ENCODE measurements at regions not wholly inside any gene's neighbourhood (a gene's known extent, or its start where the extent isn't known, plus 50 kb on each side); places are given as distances from the start of the nearest gene placed in this dataset.

GRCh38 chr9:29958469-29958868 lies 2385.2 kb upstream of the C9orf72 start:
- no peaks in the 10 kb centered on the region for H3K4me1 ChIP-seq (ENCODE audit: control insufficient read depth, insufficient read depth, low read length)
- no peak overlapping the region for H3K4me3 ChIP-seq (ENCODE audit: low read length)
- no peaks in the 10 kb centered on the region for H3K9me3 ChIP-seq (ENCODE audit: control insufficient read depth, low read length)
- H3K36me3 ChIP-seq (ENCODE audit: control insufficient read depth, insufficient read depth, low read length, severe bottlenecking) = no peaks in the 10 kb centered on the region
- no peak for DNase-seq (ENCODE audit: low read depth)
- no peak overlapping the region for H3K9ac ChIP-seq (ENCODE audit: low read length)
- H3K27me3 ChIP-seq (replicated peaks; ENCODE audit: control insufficient read depth, insufficient read depth, low read length) = no peaks in the 10 kb centered on the region

- Histone ChIP-seq H3K36me3 (ENCODE audit: control insufficient read depth, insufficient read depth, low read length, severe bottlenecking) (no peaks in the 10 kb centered on the region), H3K27me3 (replicated peaks; ENCODE audit: control insufficient read depth, insufficient read depth, low read length) (no peaks in the 10 kb centered on the region), H3K9me3 (ENCODE audit: control insufficient read depth, low read length) (no peaks in the 10 kb centered on the region), H3K4me3 (ENCODE audit: low read length) (no peak overlapping the region), H3K4me1 (ENCODE audit: control insufficient read depth, insufficient read depth, low read length) (no peaks in the 10 kb centered on the region), H3K9ac (ENCODE audit: low read length) (no peak overlapping the region)
- DNase-seq (ENCODE audit: low read depth) = no peak
These were observed 2392.6 kb upstream of the C9orf72 start for GRCh38 chr9:29965834-29966233.

DNA sequence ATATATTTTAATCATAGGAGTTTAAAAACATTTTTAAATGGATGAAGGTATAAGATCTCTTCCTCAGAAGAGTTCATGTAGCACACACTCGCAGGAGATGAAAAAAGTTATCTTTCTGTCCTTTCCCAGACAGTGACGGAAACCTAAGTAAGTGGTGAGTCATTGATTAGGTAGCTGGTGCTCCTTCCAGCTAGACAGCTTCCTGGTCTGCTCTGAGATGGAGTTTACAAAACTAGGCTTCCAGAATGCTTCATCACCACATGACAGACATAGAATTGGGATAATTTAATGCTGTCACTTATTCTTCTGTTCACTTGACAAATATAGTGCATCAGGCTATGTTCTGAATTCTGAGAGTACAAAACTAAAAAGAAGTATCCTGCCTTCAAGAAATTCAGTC lies 2393.0 kb upstream of the C9orf72 start:
- Histone ChIP-seq H3K4me1 (ENCODE audit: control insufficient read depth, insufficient read depth, low read length) (no peaks in the 10 kb centered on the region), H3K9me3 (ENCODE audit: control insufficient read depth, low read length) (no peaks in the 10 kb centered on the region), H3K9ac (ENCODE audit: low read length) (no peak overlapping the region), H3K36me3 (ENCODE audit: control insufficient read depth, insufficient read depth, low read length, severe bottlenecking) (no peaks in the 10 kb centered on the region), H3K27me3 (replicated peaks; ENCODE audit: control insufficient read depth, insufficient read depth, low read length) (no peaks in the 10 kb centered on the region), H3K4me3 (ENCODE audit: low read length) (no peak overlapping the region)
- no peak for DNase-seq (ENCODE audit: low read depth)

DNA sequence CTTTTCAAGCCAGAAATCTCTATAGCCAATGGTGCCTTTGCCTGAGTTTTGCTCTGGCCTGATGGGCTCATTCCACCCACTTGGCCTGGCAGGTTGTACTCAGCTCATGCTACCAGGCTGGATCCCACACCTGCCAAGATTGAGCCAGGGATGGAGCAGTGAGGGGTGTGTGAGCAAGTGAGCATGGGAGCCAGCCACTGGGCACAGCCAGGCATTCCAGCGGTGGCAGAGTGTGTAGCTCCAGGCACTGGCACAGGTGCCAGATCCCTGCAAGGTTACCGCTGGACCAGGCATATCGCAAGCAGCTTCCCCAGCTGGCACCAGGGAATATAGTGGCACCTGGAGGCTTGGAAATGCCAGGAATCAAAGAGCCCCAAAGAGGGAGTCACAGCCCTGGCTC lies 2395.6 kb upstream of the C9orf72 start:
- Histone ChIP-seq H3K4me1 (ENCODE audit: control insufficient read depth, insufficient read depth, low read length) (no peaks in the 10 kb centered on the region), H3K9me3 (ENCODE audit: control insufficient read depth, low read length) (no peaks in the 10 kb centered on the region), H3K4me3 (ENCODE audit: low read length) (no peak overlapping the region), H3K27me3 (replicated peaks; ENCODE audit: control insufficient read depth, insufficient read depth, low read length) (no peaks in the 10 kb centered on the region), H3K9ac (ENCODE audit: low read length) (no peak overlapping the region), H3K36me3 (ENCODE audit: control insufficient read depth, insufficient read depth, low read length, severe bottlenecking) (no peaks in the 10 kb centered on the region)
- DNase-seq (ENCODE audit: low read depth) = no peak

- Histone ChIP-seq H3K9ac (ENCODE audit: low read length) (no peak overlapping the region), H3K4me3 (ENCODE audit: low read length) (no peak overlapping the region), H3K9me3 (ENCODE audit: control insufficient read depth, low read length) (no peaks in the 10 kb centered on the region), H3K36me3 (ENCODE audit: control insufficient read depth, insufficient read depth, low read length, severe bottlenecking) (no peaks in the 10 kb centered on the region), H3K4me1 (ENCODE audit: control insufficient read depth, insufficient read depth, low read length) (no peaks in the 10 kb centered on the region), H3K27me3 (replicated peaks; ENCODE audit: control insufficient read depth, insufficient read depth, low read length) (no peaks in the 10 kb centered on the region)
- no peak for DNase-seq (ENCODE audit: low read depth)
These were observed 2396.1 kb upstream of the C9orf72 start for GRCh38 chr9:29969408-29969807.

GRCh38 chr9:29969856-29970647 lies 2396.8 kb upstream of the C9orf72 start:
- DNase-seq (ENCODE audit: low read depth) = no peak
- Histone ChIP-seq H3K4me3 (ENCODE audit: low read length) (no peak overlapping the region), H3K27me3 (replicated peaks; ENCODE audit: control insufficient read depth, insufficient read depth, low read length) (no peaks in the 10 kb centered on the region), H3K4me1 (ENCODE audit: control insufficient read depth, insufficient read depth, low read length) (no peaks in the 10 kb centered on the region), H3K9ac (ENCODE audit: low read length) (no peak overlapping the region), H3K9me3 (ENCODE audit: control insufficient read depth, low read length) (no peaks in the 10 kb centered on the region), H3K36me3 (ENCODE audit: control insufficient read depth, insufficient read depth, low read length, severe bottlenecking) (no peaks in the 10 kb centered on the region)

DNA sequence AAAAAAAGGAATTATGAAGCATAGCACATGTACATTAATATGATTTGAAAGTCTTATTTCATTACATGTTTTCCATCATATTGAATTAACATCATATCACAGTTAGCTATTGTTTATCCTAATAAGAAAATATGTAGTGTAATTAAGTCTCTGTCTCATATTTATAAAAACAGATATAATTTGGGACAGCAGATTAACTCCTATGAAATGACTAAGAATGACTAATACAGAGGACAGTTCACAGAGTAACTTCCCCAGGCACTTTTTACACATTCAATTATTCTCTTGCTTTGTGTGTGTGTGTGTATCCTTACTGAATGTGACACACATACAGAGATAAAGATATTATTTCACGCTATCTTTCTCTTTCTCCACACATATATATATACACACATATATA lies 2400.9 kb upstream of the C9orf72 start:
- no peak overlapping the region for H3K9ac ChIP-seq (ENCODE audit: low read length)
- H3K9me3 ChIP-seq (ENCODE audit: control insufficient read depth, low read length) = no peaks in the 10 kb centered on the region
- H3K36me3 ChIP-seq (ENCODE audit: control insufficient read depth, insufficient read depth, low read length, severe bottlenecking) = no peaks in the 10 kb centered on the region
- no peak for DNase-seq (ENCODE audit: low read depth)
- no peaks in the 10 kb centered on the region for H3K27me3 ChIP-seq (replicated peaks; ENCODE audit: control insufficient read depth, insufficient read depth, low read length)
- H3K4me1 ChIP-seq (ENCODE audit: control insufficient read depth, insufficient read depth, low read length) = no peaks in the 10 kb centered on the region
- no peak overlapping the region for H3K4me3 ChIP-seq (ENCODE audit: low read length)

DNA sequence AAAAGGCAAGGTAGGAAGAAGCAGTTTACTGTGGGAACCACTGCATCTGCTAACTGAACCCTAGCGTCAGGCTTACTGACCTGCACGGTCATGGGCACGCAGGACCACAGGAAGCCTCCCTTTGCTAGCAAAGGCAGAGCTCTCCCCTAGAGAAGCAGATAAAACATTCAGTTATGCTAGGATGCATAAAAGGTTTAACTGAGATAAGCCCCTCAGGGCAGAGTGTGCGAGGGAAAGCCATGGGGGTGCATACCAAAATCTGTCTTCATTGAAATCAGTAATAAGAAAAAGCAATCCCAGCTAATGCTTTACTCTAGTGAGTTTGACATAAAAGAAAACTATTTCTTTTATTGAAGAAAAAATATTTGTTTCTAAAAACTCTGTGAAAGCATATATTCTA lies 2403.7 kb upstream of the C9orf72 start:
- Histone ChIP-seq H3K9ac (ENCODE audit: low read length) (no peak overlapping the region), H3K4me3 (ENCODE audit: low read length) (no peak overlapping the region), H3K9me3 (ENCODE audit: control insufficient read depth, low read length) (no peaks in the 10 kb centered on the region), H3K27me3 (replicated peaks; ENCODE audit: control insufficient read depth, insufficient read depth, low read length) (no peaks in the 10 kb centered on the region), H3K36me3 (ENCODE audit: control insufficient read depth, insufficient read depth, low read length, severe bottlenecking) (no peaks in the 10 kb centered on the region), H3K4me1 (ENCODE audit: control insufficient read depth, insufficient read depth, low read length) (no peaks in the 10 kb centered on the region)
- no peak for DNase-seq (ENCODE audit: low read depth)

- Histone ChIP-seq H3K4me3 (ENCODE audit: low read length) (no peak overlapping the region), H3K36me3 (ENCODE audit: control insufficient read depth, insufficient read depth, low read length, severe bottlenecking) (no peaks in the 10 kb centered on the region), H3K4me1 (ENCODE audit: control insufficient read depth, insufficient read depth, low read length) (no peaks in the 10 kb centered on the region), H3K27me3 (replicated peaks; ENCODE audit: control insufficient read depth, insufficient read depth, low read length) (no peaks in the 10 kb centered on the region), H3K9ac (ENCODE audit: low read length) (no peak overlapping the region), H3K9me3 (ENCODE audit: control insufficient read depth, low read length) (peaks cover 4% of the 10 kb centered on the region)
- DNase-seq (ENCODE audit: low read depth) = no peak
These were observed 2403.4 kb upstream of the ACO1 start for GRCh38 chr9:29981013-29981412.

DNA sequence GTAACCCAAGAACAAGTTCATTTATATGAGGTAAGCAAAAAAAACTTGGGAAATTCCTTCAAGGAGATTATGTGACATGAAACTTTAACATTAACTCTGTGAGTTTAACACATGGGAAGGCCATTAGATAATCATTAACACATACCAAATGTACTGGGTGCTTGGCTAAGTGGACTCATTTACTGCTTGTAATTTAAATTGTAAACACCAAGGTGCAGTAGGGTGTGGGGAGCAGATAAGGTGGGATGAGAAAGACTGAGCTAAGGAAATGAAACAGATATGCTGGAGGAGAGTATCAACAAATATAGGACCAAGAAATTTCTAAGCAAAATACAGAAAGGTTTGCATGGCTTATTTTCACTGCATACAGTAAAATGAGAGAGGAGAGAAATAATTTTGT lies 2384.8 kb upstream of the ACO1 start:
- H3K4me3 ChIP-seq (ENCODE audit: low read length) = no peak overlapping the region
- no peak for DNase-seq (ENCODE audit: low read depth)
- H3K9me3 ChIP-seq (ENCODE audit: control insufficient read depth, low read length) = no peaks in the 10 kb centered on the region
- no peaks in the 10 kb centered on the region for H3K27me3 ChIP-seq (replicated peaks; ENCODE audit: control insufficient read depth, insufficient read depth, low read length)
- H3K9ac ChIP-seq (ENCODE audit: low read length) = no peak overlapping the region
- no peaks in the 10 kb centered on the region for H3K4me1 ChIP-seq (ENCODE audit: control insufficient read depth, insufficient read depth, low read length)
- no peaks in the 10 kb centered on the region for H3K36me3 ChIP-seq (ENCODE audit: control insufficient read depth, insufficient read depth, low read length, severe bottlenecking)

- no peaks in the 10 kb centered on the region for H3K4me1 ChIP-seq (ENCODE audit: control insufficient read depth, insufficient read depth, low read length)
- no peaks in the 10 kb centered on the region for H3K36me3 ChIP-seq (ENCODE audit: control insufficient read depth, insufficient read depth, low read length, severe bottlenecking)
- no peaks in the 10 kb centered on the region for H3K27me3 ChIP-seq (replicated peaks; ENCODE audit: control insufficient read depth, insufficient read depth, low read length)
- no peaks in the 10 kb centered on the region for H3K9me3 ChIP-seq (ENCODE audit: control insufficient read depth, low read length)
- no peak overlapping the region for H3K4me3 ChIP-seq (ENCODE audit: low read length)
- no peak for DNase-seq (ENCODE audit: low read depth)
- H3K9ac ChIP-seq (ENCODE audit: low read length) = no peak overlapping the region
These were observed 2373.8 kb upstream of the ACO1 start for GRCh38 chr9:30010691-30011090.

DNA sequence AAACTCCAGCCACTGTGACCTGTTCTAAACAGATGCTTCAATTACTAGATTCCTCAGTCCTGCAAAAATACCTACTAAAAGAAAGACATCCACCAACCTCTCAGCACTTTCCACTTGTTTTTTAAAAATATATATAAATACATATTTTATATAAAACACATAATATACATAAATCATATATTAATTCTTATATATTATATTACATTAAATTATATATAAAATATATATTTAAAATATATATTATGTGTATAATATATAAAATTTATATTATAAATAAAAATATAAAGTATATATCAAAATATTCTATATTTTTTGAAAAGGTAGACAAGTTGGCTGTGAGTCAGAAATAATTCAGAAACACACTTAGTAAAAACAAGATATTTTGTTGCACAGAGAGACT lies 2371.8 kb upstream of the ACO1 start:
- Histone ChIP-seq H3K9me3 (ENCODE audit: control insufficient read depth, low read length) (no peaks in the 10 kb centered on the region), H3K27me3 (replicated peaks; ENCODE audit: control insufficient read depth, insufficient read depth, low read length) (no peaks in the 10 kb centered on the region), H3K4me1 (ENCODE audit: control insufficient read depth, insufficient read depth, low read length) (no peaks in the 10 kb centered on the region), H3K4me3 (ENCODE audit: low read length) (no peak overlapping the region), H3K9ac (ENCODE audit: low read length) (no peak overlapping the region), H3K36me3 (ENCODE audit: control insufficient read depth, insufficient read depth, low read length, severe bottlenecking) (no peaks in the 10 kb centered on the region)
- DNase-seq (ENCODE audit: low read depth) = no peak

Measured in adipocyte (in vitro differentiated cells).